Activated CD8-positive, alpha-beta T cell treated with anti-CD3 and anti-CD28 coated beads for 36 hours (primary cell): ENCODE measurements at regions not wholly inside any gene's neighbourhood (a gene's known extent, or its start where the extent isn't known, plus 50 kb on each side); places are given as distances from the start of the nearest gene placed in this dataset.

Source experiments
- ATAC-seq: fragments of 200-7000 bp; cut with Tn5 transposase; one replicate; pipeline ENCODE4 v1.10.0; 2021; ENCODE audit warnings: mild to moderate bottlenecking, moderate library complexity
- CTCF ChIA-PET: fragments of 350-600 bp; sonication (Branson Sonifier 250); formaldehyde crosslinking; loops from one replicate; lab custom pipeline; 2021; ENCODE audit warnings: antibody characterized with exemption; lab: Charles Lee
- POLR2A ChIA-PET: fragments of 350-600 bp; sonication (Branson Sonifier 250); formaldehyde crosslinking; loops from one replicate; lab custom pipeline; 2021; ENCODE audit warnings: antibody characterized with exemption; lab: Charles Lee
- DNase-seq: peaks from one replicate; pipeline ENCODE4 v3.0.0-alpha.2; 2020
- H3K27ac Mint-ChIP-seq: one replicate; pipeline ENCODE4 v1.8.0; 2021; ENCODE audit warnings: mild to moderate bottlenecking, mixed read lengths
- H3K27me3 Mint-ChIP-seq: one replicate; pipeline ENCODE4 v1.8.0; 2021; ENCODE audit warnings: mixed read lengths
- H3K36me3 Mint-ChIP-seq: one replicate; pipeline ENCODE4 v1.8.0; 2021; ENCODE audit warnings: low read depth, mixed read lengths
- H3K4me1 Mint-ChIP-seq: one replicate; pipeline ENCODE4 v1.8.0; 2021; ENCODE audit warnings: low read depth, mixed read lengths
- H3K4me3 Mint-ChIP-seq: one replicate; pipeline ENCODE4 v1.8.0; 2021; ENCODE audit warnings: mild to moderate bottlenecking, moderate library complexity, mixed read lengths
- H3K9me3 Mint-ChIP-seq: one replicate; pipeline ENCODE4 v1.8.0; 2021; ENCODE audit warnings: mixed read lengths
- CTCF ChIP-seq: fragments of 200-600 bp; IDR thresholded peaks from one replicate; pipeline ENCODE4 v1.8.0; 2022; ENCODE audit warnings: antibody characterized with exemption, mild to moderate bottlenecking
- intact Hi-C: fragments of 100-400 bp; cut with micrococcal nuclease; formaldehyde crosslinking; loops from one replicate; pipeline ENCODE4 v1.10.0; 2022

GRCh38 chr1:189678779-189679178 is 798.9 kb downstream of the BRINP3 start:
- intact Hi-C loops: no loop called here
- DNase-seq (no peak), ATAC-seq (no peak)
- H3K27me3 Mint-ChIP-seq: no peaks in the 10 kb centered on the region
- ChIA-PET CTCF (no interaction called here), POLR2A (no interaction called here)
- no peaks in the 10 kb centered on the region for H3K4me1 Mint-ChIP-seq
- no peaks in the 10 kb centered on the region for H3K36me3 Mint-ChIP-seq
- no peak overlapping the region for H3K4me3 Mint-ChIP-seq
- no peak overlapping the region for H3K27ac Mint-ChIP-seq
- no peak for TF ChIP-seq CTCF
- H3K9me3 Mint-ChIP-seq: peaks cover 2% of the 10 kb centered on the region

GRCh38 chr1:189681252-189681919 is 796.3 kb downstream of the BRINP3 start:
- CTCF ChIA-PET: no interaction called here
- no peaks in the 10 kb centered on the region for H3K4me1 Mint-ChIP-seq
- no peak overlapping the region for H3K27ac Mint-ChIP-seq

GRCh38 chr1:189682591-189682990 is 795.1 kb downstream of the BRINP3 start:
- intact Hi-C loops: no loop called here
- ATAC-seq: no peak
- Mint-ChIP-seq H3K27me3 (no peaks in the 10 kb centered on the region), H3K4me3 (no peak overlapping the region), H3K27ac (no peak overlapping the region), H3K4me1 (no peaks in the 10 kb centered on the region), H3K36me3 (no peaks in the 10 kb centered on the region), H3K9me3 (peaks cover 3% of the 10 kb centered on the region)
- ChIA-PET POLR2A (no interaction called here), CTCF (no interaction called here)
- DNase-seq: no peak
- no peak for TF ChIP-seq CTCF

More at GRCh38 chr1:189681252-189681919, 796.3 kb downstream of the BRINP3 start:
- TF ChIP-seq CTCF: no peak
- intact Hi-C loops: no loop called here
- ATAC-seq: no peak
- no peaks in the 10 kb centered on the region for H3K36me3 Mint-ChIP-seq
- H3K27me3 Mint-ChIP-seq: no peaks in the 10 kb centered on the region
- H3K4me3 Mint-ChIP-seq: no peak overlapping the region
- H3K9me3 Mint-ChIP-seq: no peaks in the 10 kb centered on the region
- POLR2A ChIA-PET: no interaction called here
- no peak for DNase-seq

GRCh38 chr1:189686288-189686687 is 791.4 kb downstream of the BRINP3 start:
- Mint-ChIP-seq H3K27me3 (no peaks in the 10 kb centered on the region), H3K27ac (no peak overlapping the region), H3K36me3 (no peaks in the 10 kb centered on the region), H3K4me3 (no peak overlapping the region), H3K9me3 (peaks cover 8% of the 10 kb centered on the region), H3K4me1 (no peaks in the 10 kb centered on the region)
- no peak for DNase-seq
- ChIA-PET POLR2A (no interaction called here), CTCF (no interaction called here)
- intact Hi-C loops: no loop called here
- ATAC-seq: no peak
- no peak for TF ChIP-seq CTCF

GRCh38 chr1:189693140-189693539 is 784.5 kb downstream of the BRINP3 start:
- ChIA-PET POLR2A (no interaction called here), CTCF (no interaction called here)

More at GRCh38 chr1:189693140-189693539, 784.5 kb downstream of the BRINP3 start:
- TF ChIP-seq CTCF: no peak
- no peak overlapping the region for H3K4me3 Mint-ChIP-seq
- no peaks in the 10 kb centered on the region for H3K27me3 Mint-ChIP-seq
- H3K9me3 Mint-ChIP-seq: peaks cover 15% of the 10 kb centered on the region
- DNase-seq (no peak), ATAC-seq (no peak)
- intact Hi-C loops: no loop called here
- no peaks in the 10 kb centered on the region for H3K4me1 Mint-ChIP-seq
- no peak overlapping the region for H3K27ac Mint-ChIP-seq
- no peaks in the 10 kb centered on the region for H3K36me3 Mint-ChIP-seq
